ENCODE measurements at regions not wholly inside any gene's neighbourhood (a gene's known extent, or its start where the extent isn't known, plus 50 kb on each side); places are given as distances from the start of the nearest gene placed in this dataset.

GRCh38 chr20:40767615-40767924 lies 78.5 kb upstream of the MAFB start:
- TF ChIP-seq, protein P1, sequence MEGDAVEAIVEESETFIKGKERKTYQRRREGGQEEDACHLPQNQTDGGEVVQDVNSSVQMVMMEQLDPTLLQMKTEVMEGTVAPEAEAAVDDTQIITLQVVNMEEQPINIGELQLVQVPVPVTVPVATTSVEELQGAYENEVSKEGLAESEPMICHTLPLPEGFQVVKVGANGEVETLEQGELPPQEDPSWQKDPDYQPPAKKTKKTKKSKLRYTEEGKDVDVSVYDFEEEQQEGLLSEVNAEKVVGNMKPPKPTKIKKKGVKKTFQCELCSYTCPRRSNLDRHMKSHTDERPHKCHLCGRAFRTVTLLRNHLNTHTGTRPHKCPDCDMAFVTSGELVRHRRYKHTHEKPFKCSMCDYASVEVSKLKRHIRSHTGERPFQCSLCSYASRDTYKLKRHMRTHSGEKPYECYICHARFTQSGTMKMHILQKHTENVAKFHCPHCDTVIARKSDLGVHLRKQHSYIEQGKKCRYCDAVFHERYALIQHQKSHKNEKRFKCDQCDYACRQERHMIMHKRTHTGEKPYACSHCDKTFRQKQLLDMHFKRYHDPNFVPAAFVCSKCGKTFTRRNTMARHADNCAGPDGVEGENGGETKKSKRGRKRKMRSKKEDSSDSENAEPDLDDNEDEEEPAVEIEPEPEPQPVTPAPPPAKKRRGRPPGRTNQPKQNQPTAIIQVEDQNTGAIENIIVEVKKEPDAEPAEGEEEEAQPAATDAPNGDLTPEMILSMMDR (conservative IDR thresholded peaks at IDR 0.05), result no peak
- Histone ChIP-seq H3K4me1 (ENCODE audit: control insufficient read depth, insufficient read depth, low read length) (no peaks in the 10 kb centered on the region), H3K36me3 (ENCODE audit: control insufficient read depth, insufficient read depth, low read length) (no peaks in the 10 kb centered on the region), H3K27ac (ENCODE audit: low read depth, low read length) (no peak overlapping the region), H3K27me3 (ENCODE audit: control insufficient read depth, insufficient read depth, low read length, poor library complexity, severe bottlenecking) (no peaks in the 10 kb centered on the region), H3K9ac (ENCODE audit: extremely low read depth, low read length, poor library complexity, severe bottlenecking) (no peak overlapping the region), H3K4me3 (ENCODE audit: low read length) (no peak overlapping the region), H3K9me3 (ENCODE audit: control insufficient read depth, low read length) (no peaks in the 10 kb centered on the region)
- WGBS, 2 experiments (ENCODE audit: insufficient coverage in 1 of 2, insufficient read length in 1 of 2), result 85 to 86% methylated on average over 1 to 3 of the region's 3 CpGs
- Mint-ChIP-seq H3K36me3 (ENCODE audit: low read depth) (no peaks in the 10 kb centered on the region), H3K4me3 (no peak overlapping the region), H3K27ac (no peak overlapping the region), H3K9me3 (no peaks in the 10 kb centered on the region), H3K4me1 (no peaks in the 10 kb centered on the region), H3K27me3 (ENCODE audit: insufficient read depth) (no peaks in the 10 kb centered on the region)
- peak; percentile 36 for DNase-seq

GRCh38 chr20:40768105-40768504 lies 79.1 kb upstream of the MAFB start:
- H3K36me3 ChIP-seq (ENCODE audit: control insufficient read depth, insufficient read depth, low read length), result no peaks in the 10 kb centered on the region
- no peaks in the 10 kb centered on the region for H3K36me3 Mint-ChIP-seq (ENCODE audit: low read depth)
- no peak overlapping the region for H3K4me3 ChIP-seq (ENCODE audit: low read length)
- H3K27me3 ChIP-seq (ENCODE audit: control insufficient read depth, insufficient read depth, low read length, poor library complexity, severe bottlenecking), result no peaks in the 10 kb centered on the region
- WGBS, 2 experiments (ENCODE audit: insufficient coverage in 1 of 2, insufficient read length in 1 of 2), result 88 to 95% methylated on average over 3 of the region's 3 CpGs
- H3K4me1 ChIP-seq (ENCODE audit: control insufficient read depth, insufficient read depth, low read length), result no peaks in the 10 kb centered on the region
- peak; percentile 27 for DNase-seq
- no peaks in the 10 kb centered on the region for H3K27me3 Mint-ChIP-seq (ENCODE audit: insufficient read depth)
- H3K27ac Mint-ChIP-seq, result no peak overlapping the region
- TF ChIP-seq, protein P1 (conservative IDR thresholded peaks at IDR 0.05), result no peak
- H3K4me3 Mint-ChIP-seq, result no peak overlapping the region
- no peaks in the 10 kb centered on the region for H3K4me1 Mint-ChIP-seq
- no peaks in the 10 kb centered on the region for H3K9me3 ChIP-seq (ENCODE audit: control insufficient read depth, low read length)
- no peaks in the 10 kb centered on the region for H3K9me3 Mint-ChIP-seq
- H3K9ac ChIP-seq (ENCODE audit: extremely low read depth, low read length, poor library complexity, severe bottlenecking), result no peak overlapping the region
- no peak overlapping the region for H3K27ac ChIP-seq (ENCODE audit: low read depth, low read length)

- no peak for DNase-seq
These were observed 80.7 kb upstream of the MAFB start for GRCh38 chr20:40769677-40770285.

More at GRCh38 chr20:40769677-40770285, 80.7 kb upstream of the MAFB start:
- TF ChIP-seq, protein P1 (conservative IDR thresholded peaks at IDR 0.05), result no peak
- Histone ChIP-seq H3K36me3 (ENCODE audit: control insufficient read depth, insufficient read depth, low read length) (no peaks in the 10 kb centered on the region), H3K27me3 (ENCODE audit: control insufficient read depth, insufficient read depth, low read length, poor library complexity, severe bottlenecking) (no peaks in the 10 kb centered on the region), H3K9me3 (ENCODE audit: control insufficient read depth, low read length) (no peaks in the 10 kb centered on the region), H3K9ac (ENCODE audit: extremely low read depth, low read length, poor library complexity, severe bottlenecking) (no peak overlapping the region), H3K4me1 (ENCODE audit: control insufficient read depth, insufficient read depth, low read length) (peaks cover 3% of the 10 kb centered on the region), H3K27ac (ENCODE audit: low read depth, low read length) (no peak overlapping the region), H3K4me3 (ENCODE audit: low read length) (no peak overlapping the region)
- Mint-ChIP-seq H3K4me1 (peaks cover 11% of the 10 kb centered on the region), H3K9me3 (no peaks in the 10 kb centered on the region), H3K36me3 (ENCODE audit: low read depth) (no peaks in the 10 kb centered on the region), H3K4me3 (no peak overlapping the region), H3K27me3 (ENCODE audit: insufficient read depth) (no peaks in the 10 kb centered on the region), H3K27ac (no peak overlapping the region)
- whole genome bisulfite sequencing, 2 experiments (ENCODE audit: insufficient coverage in 1 of 2, insufficient read length in 1 of 2), result 91 to 100% methylated on average over 2 of the region's 2 CpGs
